Nucleus accumbens (tissue), 56 donors: ENCODE measurements at regions not wholly inside any gene's neighbourhood (a gene's known extent, or its start where the extent isn't known, plus 50 kb on each side); places are given as distances from the start of the nearest gene placed in this dataset.

Experiments used
- DNase-seq, 56 donors: peaks; one replicate each; lab custom pipeline; 2025; lab: John Stamatoyannopoulos, UW

DNA sequence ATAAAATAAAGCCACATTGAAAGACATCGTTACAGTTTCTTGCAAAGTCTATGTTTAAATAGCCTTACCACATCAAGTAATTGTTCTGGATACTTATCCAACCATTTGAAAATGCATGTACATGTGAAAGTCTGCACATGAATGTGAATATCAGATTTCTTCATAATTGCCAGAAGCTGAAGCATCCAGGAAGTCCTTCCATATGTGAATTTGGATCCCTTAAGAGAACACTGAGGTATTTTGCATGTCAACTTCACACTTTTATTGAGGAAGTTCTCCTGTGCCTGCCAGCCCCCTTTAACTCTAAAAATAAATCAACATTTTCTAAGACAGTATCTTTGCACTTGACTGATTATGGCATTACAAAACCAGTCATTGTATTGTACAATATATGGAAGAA is 1103.5 kb upstream of the ADGRL3 start:
- no peak for DNase-seq

DNA sequence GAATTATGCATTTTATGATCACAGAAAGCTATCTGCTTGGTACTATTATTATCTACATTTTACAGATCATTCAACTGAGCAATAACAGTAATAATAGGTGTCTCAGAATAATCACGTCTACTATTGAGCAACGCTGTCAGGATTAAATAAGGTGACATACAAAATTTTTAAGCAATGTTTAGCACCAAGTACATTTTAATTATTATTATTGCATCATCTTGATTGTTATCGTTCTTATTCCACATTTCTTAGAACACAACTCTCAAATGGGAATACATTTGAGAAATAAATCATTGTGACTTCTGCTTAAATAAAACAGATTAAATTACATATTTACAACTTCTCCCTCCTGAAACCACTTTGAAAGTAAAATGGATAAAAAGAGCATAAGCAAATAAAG is 1083.5 kb upstream of the ADGRL3 start:
- DNase-seq: no peak

DNA sequence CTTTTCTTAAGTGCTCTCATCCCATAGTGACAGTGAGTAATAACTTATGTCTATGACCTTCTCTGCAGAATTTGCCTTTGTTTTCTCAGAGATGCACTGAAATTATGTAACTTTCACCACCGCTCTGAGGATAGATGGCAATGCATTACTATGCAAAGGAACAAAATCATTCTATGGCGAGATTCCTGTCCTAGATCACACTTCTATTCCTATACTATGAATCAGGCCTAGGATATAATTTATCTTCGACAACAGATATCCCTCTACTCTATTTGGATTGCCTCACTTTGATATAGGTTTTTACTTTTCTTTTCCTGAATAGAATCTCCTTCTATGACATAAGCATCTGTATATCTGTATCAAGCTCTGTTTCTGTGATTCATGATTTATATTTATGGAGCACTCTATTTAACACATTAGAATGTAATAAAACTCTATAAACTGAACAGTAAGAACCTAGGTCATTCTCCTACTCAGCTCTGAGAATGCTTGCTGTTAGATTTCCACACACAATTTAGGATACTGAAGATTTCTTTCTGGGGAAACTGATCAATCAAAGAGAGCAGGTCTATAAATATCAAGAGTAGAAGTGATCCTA is 1082.3 kb upstream of the ADGRL3 start:
- no peak for DNase-seq

DNA sequence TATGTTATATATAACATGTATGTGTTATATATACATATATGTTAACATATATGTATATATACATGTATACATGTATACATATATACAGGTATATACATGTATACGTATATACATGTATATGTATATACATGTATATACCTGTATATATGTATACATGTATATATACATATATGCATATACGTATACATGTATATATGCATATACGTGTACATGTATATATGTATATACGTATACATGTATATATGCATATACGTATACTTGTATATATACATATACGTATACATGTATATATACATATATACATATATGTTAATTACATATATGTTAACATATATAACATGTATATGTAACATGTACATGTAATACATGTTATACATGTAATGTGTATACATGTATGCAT is 1077.3 kb upstream of the ADGRL3 start:
- DNase-seq: no peak

DNA sequence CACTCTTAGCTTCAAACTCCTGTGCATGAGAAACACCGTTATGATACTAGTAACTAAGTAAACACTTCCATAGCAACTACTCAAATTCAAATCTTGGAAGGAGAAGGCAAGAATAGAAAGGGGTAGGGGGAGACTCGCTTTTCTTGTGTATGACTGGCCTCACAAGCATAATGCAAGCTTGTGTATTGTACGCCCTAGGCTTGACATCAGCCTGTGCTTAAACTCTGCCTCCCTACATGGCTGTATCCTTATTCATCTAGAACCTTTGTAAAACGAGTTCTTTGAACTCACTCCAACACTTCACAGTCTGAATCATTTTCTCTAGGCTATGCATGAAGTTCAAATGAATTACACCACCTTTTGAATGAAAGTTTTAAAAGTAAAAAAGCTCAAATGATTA is 1071.2 kb upstream of the ADGRL3 start:
- DNase-seq: no peak

DNA sequence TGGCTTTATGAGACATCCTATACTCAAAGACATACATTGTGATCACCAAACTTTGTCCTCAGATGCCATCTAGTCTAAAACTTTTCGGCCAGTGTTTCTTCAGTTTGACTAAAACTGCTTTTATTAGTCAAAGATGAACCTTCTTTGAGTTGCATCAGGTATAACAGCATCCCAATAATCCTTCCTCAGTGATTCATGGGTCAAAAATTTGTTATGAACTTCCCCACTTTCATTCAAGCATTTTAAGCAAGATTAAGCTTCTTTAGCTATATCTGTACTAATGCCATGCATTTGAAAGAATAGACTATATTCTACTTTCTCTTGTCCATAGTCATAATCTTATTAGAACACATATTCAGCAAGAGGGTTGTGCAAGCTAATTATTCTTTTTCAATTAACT is 1070.4 kb upstream of the ADGRL3 start:
- DNase-seq: no peak

DNA sequence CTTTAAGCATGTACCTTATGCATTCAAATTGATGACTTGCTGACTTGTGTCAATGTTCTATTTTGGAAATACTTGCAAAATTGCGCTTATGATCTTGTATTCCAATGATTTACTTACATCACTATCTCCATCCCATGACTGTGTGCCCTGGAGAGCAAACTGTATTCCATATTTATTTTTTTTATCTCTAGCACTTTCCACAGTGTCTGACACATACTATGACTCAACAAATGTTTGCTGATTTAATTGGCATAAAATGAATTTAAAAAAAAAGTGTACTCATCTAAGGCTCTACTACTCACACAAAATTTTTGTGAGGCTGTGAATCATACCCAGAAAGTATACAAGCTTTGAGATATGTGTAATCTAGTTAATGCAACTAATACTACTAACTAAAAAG is 1066.8 kb upstream of the ADGRL3 start:
- DNase-seq: no peak

DNA sequence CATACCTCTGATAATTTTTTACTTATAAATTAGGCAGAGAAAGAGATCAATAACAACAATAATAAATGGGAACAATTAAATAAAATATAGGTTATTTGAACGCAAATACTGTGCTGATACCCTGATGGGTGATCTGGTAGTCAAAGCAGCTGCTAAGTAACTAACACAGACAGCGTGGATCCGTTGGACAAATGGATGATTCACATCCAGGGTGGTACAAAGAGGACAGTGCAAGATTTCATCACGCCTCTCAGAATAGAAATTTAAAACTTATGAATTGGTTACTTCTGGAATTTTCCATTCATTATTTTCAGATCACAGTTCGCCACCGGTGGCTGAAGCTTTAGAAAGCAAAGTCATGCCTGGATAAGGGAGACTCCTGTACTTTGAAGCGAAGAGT is 1066.0 kb upstream of the ADGRL3 start:
- DNase-seq: peak in 1 of 56 donors; percentile 1

DNA sequence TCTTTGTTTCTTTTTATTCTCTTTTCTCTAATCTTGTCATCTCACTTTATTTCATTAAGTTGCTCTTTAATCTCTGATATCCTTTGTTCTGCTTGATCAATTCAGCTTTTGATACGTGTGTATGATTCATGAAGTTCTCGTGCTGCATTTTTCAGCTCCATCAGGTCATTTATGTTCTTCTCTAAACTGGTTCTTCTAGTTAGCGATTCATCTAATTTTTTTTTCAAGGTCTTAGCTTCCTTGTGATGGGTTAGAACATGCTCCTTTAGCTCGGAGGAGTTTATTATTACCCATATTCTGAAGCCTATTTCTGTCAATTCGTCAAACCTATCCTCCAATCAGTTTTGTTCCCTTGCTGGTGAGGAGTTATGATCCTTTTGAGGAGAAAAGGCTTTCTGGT is 1045.0 kb upstream of the ADGRL3 start:
- no peak for DNase-seq

DNA sequence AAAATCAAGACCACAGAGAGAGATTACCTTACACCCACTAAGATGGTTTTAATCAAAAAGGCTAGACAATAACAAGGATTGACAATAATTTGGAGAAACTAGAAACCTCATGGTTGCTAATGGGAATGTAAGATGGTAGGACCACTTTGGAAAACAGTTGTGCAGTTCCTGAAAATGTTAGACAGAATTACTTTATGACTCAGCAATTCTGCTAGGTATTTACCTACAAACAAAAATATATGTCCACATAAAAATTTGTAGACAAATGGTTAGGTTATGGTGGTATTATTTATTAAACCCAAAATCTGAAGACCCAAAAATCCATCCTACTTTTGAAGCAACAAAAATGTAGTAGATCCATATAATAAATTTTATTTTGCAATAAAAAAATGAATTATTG is 1027.0 kb upstream of the ADGRL3 start:
- DNase-seq: no peak

DNA sequence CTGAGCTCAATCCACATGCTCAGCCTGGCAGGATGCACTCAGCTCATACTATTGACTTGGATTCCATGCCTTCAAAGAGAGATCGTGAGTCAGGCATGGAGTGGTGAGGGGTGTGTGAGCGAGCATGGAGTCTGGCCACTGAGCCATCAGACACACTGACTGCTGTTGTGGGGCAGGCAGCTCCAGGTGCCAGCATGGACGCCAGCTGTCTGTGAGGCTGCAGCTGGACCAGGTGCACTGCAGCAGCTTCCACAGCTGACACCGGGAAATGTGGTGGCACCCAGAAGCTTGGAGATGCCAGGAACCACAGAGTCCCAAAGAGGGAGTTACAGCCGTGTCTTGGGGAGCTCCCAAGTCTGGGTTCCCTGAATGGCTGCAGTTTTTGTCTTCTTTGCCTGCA is 1026.4 kb upstream of the ADGRL3 start:
- DNase-seq: no peak

DNA sequence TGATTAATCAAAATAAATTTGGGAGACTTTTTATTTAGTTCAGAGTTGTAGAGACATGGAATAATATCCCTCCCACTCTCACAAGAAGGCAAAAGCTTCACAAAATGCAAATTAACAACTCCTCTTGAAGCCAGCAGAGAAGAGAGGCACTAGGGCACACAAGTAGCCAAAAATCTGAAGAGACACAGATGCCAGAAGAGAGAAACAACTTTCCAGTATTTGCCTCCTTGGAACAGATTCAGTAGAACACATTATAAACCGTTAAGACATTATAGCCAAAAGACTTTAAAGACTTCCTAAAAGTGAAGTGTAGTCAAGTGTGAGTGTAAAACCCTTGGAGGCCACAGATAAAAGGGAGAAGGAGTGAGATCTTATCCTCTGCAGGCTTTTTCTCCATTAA is 1024.9 kb upstream of the ADGRL3 start:
- no peak for DNase-seq

DNA sequence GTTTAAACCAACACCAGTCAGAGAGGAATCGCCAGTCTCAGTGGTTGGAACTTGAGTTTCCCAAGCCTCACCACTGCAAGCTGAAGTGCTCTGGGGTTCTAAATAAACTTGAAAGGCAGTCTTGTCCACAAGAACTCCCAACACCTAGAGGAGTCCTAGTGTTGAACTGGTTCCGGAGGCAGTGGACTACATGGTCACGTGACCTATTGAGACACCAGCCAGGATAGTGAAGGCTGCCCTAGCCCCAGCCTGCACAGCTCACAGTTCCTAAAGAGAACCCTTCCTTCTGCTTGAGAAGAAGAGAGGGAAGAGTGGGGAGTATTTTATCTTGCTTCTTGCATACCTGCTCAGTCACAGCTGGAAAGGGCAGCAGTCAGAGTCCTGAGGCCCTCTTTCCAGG is 1012.7 kb upstream of the ADGRL3 start:
- DNase-seq: no peak

DNA sequence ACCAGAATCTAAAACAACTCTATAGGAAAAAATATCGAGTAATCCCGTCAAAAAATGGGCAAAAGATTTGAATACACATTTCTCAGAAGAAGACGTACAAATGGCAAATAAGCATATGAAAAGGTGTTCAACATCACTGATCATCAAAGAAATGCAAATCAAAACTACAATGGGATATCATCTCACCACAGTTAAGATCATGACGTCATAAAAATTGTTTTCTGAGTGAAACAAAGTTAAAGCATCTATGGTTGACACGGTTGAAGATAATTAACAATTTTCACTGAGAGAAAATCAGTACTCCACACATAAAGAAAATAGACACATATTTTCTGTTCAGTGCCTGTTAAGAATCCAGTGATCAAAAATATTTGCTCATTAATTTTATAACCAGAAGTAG is 1010.8 kb upstream of the ADGRL3 start:
- DNase-seq: no peak

DNA sequence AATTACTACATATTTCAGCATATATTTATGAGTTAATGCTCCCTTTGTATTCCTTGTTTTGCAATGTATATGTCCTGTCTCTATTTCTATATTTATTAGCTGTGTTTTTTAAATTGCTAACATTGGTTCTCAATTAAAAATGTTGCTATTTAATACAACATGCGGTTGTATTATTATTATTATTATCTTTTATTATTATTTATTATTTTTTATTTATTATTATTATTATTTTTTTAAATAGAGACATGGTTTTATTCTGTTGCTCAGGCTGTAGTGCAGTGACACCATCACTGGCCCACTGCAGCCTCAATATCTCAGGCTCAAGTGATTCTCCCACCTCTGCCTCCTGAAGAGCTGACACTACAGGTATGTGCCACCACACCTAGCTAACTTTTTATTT is 1005.9 kb upstream of the ADGRL3 start:
- no peak for DNase-seq

DNA sequence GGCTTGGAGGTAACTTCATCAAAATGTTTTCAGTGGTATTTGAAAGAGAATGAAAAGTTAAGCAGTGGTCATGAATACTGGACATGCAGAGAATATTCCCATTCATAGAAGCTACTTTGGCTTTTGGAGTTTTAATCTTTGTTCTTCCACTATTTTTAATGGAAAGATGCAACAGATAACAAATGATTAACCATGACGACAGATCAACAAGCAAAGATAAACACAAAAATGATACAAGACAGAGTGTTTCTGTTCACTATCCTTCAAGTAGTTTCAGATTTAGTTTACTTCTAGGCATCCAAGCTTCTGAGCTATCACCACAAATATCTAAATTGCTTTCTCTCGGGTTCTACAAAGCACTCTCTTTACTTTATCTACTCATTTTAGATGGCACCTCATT is 1004.9 kb upstream of the ADGRL3 start:
- DNase-seq: no peak

DNA sequence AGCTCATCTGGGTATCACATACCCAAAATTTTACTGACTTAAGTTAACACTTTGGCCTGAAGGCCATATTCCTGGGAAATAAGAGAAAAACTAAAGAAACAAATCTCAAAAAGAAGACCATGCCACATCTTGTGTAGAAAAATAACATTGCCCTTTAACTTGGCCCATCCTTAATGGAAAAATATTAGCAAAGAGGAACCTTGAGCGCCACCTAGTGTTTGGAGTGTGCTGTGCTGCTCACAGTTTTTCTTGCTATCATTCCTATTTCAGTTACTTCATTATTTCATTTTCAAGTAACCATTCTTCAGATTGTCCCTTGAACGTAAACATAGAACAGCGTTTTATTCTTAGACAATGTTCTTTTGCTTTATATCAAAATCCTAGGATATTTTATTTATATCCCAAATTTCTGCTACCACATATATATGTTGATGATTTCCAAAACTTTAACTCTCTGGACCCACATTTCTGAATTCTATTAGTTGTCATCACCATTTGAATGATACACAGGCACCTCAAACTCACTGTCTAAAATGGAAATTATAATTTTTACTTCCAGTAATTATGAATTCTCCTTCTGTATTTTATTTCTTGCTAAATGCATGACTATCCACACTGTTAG is 999.0 kb upstream of the ADGRL3 start:
- DNase-seq: peak in 35 of 56 donors; percentile 0 to 71 (median 7)

DNA sequence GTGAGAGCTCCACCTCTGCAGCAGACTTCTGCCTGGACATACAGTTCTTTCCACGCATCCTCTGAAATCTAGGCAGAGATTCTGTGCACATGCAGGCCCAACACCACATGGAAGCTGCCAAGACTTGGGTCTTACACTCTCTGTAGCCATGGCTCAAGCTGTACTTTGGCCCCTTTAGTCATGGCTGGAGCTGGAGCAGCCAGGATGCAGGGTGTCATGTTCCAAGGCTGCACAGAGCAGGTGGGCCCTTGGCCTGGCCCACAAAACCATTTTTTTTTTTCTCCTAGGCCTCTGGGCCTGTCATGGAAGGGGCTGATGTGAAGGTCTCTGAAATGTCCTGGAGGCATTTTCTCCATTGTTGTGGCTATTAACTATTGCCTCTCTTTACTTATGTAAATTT is 990.5 kb upstream of the ADGRL3 start:
- DNase-seq: no peak

DNA sequence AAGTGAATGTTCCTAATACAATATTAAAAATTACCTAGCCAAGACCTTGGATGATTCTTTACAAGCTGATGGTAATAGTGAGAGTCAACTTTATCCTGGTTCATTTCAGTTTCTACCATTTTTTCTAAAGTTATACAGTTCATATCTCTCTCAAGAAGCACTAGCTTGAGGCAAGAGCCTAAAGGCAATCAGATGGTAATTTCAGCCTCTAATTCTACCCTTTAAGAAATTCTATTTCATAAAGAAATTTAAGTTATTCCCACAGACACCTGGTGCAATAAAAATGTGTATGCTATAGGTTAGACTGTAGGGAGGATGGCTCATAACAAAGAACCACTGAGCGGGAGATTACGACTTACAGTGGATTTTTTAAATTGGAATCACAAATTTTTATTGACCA is 984.2 kb upstream of the ADGRL3 start:
- DNase-seq: no peak

DNA sequence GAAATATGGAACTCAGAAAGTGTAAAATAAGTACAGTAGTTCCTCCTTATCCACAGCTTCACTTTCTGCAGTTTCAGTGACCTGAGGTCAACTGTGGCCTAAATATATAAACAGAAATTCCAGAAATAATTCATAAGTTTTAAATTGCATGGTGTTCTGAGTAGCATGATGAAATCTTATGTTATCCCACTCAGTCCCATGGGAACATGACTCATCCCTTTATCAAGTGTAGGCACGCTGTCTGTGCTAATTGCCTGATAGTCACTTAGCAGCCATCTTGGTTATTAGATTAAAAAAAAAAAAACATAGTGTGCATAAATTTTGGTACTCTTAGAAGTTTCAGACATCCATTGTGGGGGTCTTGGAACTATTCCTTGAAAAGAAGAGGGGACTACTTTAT is 983.4 kb upstream of the ADGRL3 start:
- no peak for DNase-seq

DNA sequence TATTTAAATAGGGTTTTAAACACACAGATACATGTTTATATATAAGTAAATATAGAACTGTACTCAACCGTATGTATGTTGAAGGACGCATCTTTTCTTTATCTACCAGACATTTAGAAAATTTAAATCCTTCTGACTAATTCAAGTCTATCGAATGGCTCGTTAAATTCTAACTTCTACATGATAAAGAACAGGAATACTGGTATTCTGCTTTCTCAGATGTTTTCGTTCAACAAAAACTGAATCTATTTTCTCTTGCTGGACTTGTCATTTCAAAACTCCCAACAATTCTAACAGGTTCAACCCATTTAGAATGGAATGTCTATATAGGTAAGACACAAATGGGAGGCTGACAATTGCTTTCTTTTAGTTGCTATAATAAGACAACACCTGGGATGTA is 978.3 kb upstream of the ADGRL3 start:
- no peak for DNase-seq

DNA sequence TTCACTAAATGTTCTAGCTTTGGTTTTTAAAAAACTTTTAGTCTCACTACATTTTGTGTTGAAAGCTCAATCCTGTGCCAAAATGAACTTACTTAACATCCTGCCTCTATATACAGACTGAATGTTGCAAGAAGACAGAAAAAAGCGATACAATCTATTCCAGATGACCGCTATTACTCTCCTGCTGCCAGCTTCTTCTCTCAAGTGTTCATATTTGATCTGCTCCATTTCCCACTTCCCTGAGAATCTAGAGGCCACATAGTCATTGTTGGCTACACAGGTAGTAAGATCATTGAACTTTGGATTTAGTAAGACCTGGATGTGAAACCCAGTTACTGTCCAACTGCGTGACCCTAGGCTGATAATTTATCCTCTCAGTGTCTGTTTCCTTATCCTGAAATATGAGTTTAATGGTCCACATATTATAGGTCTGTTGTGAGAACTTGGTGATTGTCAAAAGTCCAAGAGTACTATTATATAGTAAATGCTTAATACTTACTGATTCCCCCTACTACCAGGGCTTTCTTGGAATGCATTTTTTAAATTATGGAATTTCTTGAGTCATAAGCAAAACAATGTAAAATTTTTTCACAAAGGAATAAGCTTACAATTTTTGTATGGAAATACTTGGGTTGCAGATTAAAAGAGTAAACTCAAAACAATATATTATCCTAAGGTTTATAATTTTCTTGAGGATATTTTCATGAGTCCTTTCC is 976.8 kb upstream of the ADGRL3 start:
- DNase-seq: no peak
